ENCODE measurements at regions not wholly inside any gene's neighbourhood (a gene's known extent, or its start where the extent isn't known, plus 50 kb on each side); places are given as distances from the start of the nearest gene placed in this dataset.

GRCh38 chr14:62118871-62119270, 356.7 kb downstream of the SNAPC1 start:
- no peak overlapping the region for H4K8ac ChIP-seq (replicated peaks; ENCODE audit: insufficient read length, low read depth, low read length)
- H2AFZ ChIP-seq (ENCODE audit: low read length) = no peak overlapping the region
- no peaks in the 10 kb centered on the region for H3K4me1 ChIP-seq (ENCODE audit: insufficient read depth, low read length)
- no peak overlapping the region for H2BK15ac ChIP-seq (ENCODE audit: low read depth, low read length)
- H3K14ac ChIP-seq (ENCODE audit: insufficient read depth, low read length) = no peak overlapping the region
- no peak for DNase-seq
- H3K23ac ChIP-seq (ENCODE audit: insufficient read length, low read depth, low read length) = no peak overlapping the region
- no peak overlapping the region for H2AK5ac ChIP-seq (ENCODE audit: insufficient read length, low read length)
- H3K4me2 ChIP-seq (ENCODE audit: insufficient read depth, insufficient read length, low read length) = no peak overlapping the region
- H3K79me2 ChIP-seq (ENCODE audit: insufficient read depth, low read length) = no peaks in the 10 kb centered on the region
- H4K91ac ChIP-seq (ENCODE audit: insufficient read length, low read depth, low read length) = no peak overlapping the region
- peak overlapping the region in 1 of 3 experiments; percentile 63; a peak in 1 of 7 replicates for H3K27ac Mint-ChIP-seq
- H3K36me3 Mint-ChIP-seq (ENCODE audit: insufficient read depth in 1 of 3, low read depth in 3 of 3) = no peaks in the 10 kb centered on the region
- TF ChIP-seq, protein P1, sequence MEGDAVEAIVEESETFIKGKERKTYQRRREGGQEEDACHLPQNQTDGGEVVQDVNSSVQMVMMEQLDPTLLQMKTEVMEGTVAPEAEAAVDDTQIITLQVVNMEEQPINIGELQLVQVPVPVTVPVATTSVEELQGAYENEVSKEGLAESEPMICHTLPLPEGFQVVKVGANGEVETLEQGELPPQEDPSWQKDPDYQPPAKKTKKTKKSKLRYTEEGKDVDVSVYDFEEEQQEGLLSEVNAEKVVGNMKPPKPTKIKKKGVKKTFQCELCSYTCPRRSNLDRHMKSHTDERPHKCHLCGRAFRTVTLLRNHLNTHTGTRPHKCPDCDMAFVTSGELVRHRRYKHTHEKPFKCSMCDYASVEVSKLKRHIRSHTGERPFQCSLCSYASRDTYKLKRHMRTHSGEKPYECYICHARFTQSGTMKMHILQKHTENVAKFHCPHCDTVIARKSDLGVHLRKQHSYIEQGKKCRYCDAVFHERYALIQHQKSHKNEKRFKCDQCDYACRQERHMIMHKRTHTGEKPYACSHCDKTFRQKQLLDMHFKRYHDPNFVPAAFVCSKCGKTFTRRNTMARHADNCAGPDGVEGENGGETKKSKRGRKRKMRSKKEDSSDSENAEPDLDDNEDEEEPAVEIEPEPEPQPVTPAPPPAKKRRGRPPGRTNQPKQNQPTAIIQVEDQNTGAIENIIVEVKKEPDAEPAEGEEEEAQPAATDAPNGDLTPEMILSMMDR (conservative IDR thresholded peaks at IDR 0.05) = no peak
- H2BK20ac ChIP-seq (ENCODE audit: low read depth, low read length, poor library complexity, severe bottlenecking) = no peak overlapping the region
- H2BK5ac ChIP-seq (ENCODE audit: insufficient read length, low read length) = no peak overlapping the region
- H3K27me3 ChIP-seq (ENCODE audit: insufficient read depth, low read length) = peaks cover 9% of the 10 kb centered on the region; the same call in 1 of the 2 replicates
- H3T11ph ChIP-seq (ENCODE audit: low read length) = no peak overlapping the region
- no peak overlapping the region for H3K18ac ChIP-seq (ENCODE audit: insufficient read length, low read depth, low read length)
- no peak overlapping the region for H2BK12ac ChIP-seq (ENCODE audit: insufficient read length, low read depth, low read length)
- no peaks in the 10 kb centered on the region for H3K9me3 Mint-ChIP-seq
- H3K27me3 Mint-ChIP-seq (ENCODE audit: low read depth) = peaks cover 81% of the 10 kb centered on the region
- no peak overlapping the region for H2BK120ac ChIP-seq (ENCODE audit: low read depth, low read length, poor library complexity, severe bottlenecking)
- H3K79me1 ChIP-seq (ENCODE audit: insufficient read depth, low read depth, low read length, poor library complexity, severe bottlenecking) = no peaks in the 10 kb centered on the region
- H3K4me1 Mint-ChIP-seq = peaks cover 13% of the 10 kb centered on the region in 2 experiments
- whole genome bisulfite sequencing (ENCODE audit: extremely low coverage, insufficient read length, low lambda C conversion rate) = no CpG with 5 or more reads among the region's 6 CpGs
- H3K56ac ChIP-seq (ENCODE audit: insufficient read length, low read depth, low read length) = no peak overlapping the region
- no peak overlapping the region for H3K9ac ChIP-seq (ENCODE audit: extremely low read depth, insufficient read length, low read length)
- H3K9me3 ChIP-seq (ENCODE audit: control insufficient read depth, low read depth, low read length) = no peaks in the 10 kb centered on the region
- no peaks in the 10 kb centered on the region for H4K20me1 ChIP-seq (ENCODE audit: control insufficient read depth, insufficient read depth, insufficient read length)
- no peak overlapping the region for H3K27ac ChIP-seq (ENCODE audit: insufficient read length, low read depth, low read length)
- no peak overlapping the region for H3K4ac ChIP-seq (ENCODE audit: low read depth, low read length)
- H4K5ac ChIP-seq (ENCODE audit: insufficient read length, low read depth, low read length) = no peak overlapping the region
- no peak overlapping the region for H3K4me3 Mint-ChIP-seq
- peaks cover 8% of the 10 kb centered on the region for H3K23me2 ChIP-seq (ENCODE audit: insufficient read length, low read depth, low read length, poor library complexity, severe bottlenecking)

All from H9 (cell line).